HG03457 (cell line): ENCODE measurements at regions not wholly inside any gene's neighbourhood (a gene's known extent, or its start where the extent isn't known, plus 50 kb on each side); places are given as distances from the start of the nearest gene placed in this dataset.
"Not testable (repeated sequence)": the region's sequence is repeated elsewhere in the genome, so short reads cannot be mapped to it uniquely, and the experiment has no call there.

Source experiments
- ATAC-seq: cut with Tn5 transposase; IDR thresholded peaks from one replicate; pipeline ENCODE4 v1.9.1; 2021; ENCODE audit warnings: moderate number of reproducible peaks; ENCODE audit not compliant: unreplicated experiment

- not testable (repeated sequence) for ATAC-seq
Observed at GRCh38 chr2:131823058-131823457, 295.4 kb downstream of the CCDC74A start.

- not testable (repeated sequence) for ATAC-seq
Observed at GRCh38 chr2:131824986-131825385, 297.3 kb downstream of the CCDC74A start.

DNA sequence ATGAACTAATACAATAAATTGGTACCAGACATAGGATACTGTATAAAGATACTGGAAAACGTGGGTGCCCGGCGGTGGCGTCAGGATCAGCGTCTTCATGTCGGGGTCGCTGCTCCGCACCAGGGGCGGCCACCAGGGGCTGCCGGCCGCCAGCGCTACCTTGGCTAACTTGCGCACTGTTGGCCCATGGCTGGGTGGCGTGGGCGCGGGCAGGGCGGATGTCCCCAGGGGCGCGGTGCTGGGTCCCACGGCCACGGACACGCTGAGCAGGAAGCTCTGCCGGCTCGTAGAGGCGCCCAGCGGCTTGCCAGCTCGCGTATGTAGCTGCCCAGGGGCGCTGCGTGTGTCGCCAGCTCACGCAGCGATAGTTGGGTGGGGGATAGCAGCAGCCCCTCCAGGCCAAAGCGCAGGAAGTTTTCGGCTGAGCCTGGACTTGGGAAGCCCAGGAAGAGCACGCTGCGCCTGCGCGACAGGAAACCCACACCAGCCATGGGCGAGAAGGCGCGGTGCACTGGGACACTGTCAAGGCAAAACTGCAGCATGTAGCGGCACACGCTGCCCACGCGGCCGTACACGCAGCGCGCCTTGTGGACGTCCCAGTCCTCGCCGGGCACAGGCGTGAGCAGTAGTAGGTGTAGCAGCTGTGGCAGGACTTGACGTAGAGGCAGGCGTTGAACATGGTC, 299.9 kb downstream of the CCDC74A start:
- no peak for ATAC-seq

DNA sequence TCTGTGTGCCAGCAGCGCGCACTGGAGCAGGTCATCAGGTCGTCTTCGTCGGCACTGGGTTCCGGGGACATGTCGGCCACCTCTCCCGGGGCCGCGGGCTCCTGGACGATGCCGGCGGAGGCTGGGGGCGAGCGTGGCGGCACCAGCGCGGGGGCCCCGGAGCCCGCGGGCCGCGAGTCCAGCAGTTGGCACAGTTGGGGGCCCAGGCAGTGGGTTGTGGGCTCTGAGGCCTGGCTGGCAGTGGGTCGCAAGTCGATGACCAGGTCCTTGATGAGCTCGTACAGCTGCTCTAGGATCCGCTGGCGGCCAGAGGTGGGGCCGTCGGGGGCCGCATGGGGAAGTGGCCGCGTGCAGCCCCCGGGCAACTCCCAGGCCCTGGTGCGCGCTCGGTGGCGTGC, 300.5 kb downstream of the CCDC74A start:
- ATAC-seq, result no peak

DNA sequence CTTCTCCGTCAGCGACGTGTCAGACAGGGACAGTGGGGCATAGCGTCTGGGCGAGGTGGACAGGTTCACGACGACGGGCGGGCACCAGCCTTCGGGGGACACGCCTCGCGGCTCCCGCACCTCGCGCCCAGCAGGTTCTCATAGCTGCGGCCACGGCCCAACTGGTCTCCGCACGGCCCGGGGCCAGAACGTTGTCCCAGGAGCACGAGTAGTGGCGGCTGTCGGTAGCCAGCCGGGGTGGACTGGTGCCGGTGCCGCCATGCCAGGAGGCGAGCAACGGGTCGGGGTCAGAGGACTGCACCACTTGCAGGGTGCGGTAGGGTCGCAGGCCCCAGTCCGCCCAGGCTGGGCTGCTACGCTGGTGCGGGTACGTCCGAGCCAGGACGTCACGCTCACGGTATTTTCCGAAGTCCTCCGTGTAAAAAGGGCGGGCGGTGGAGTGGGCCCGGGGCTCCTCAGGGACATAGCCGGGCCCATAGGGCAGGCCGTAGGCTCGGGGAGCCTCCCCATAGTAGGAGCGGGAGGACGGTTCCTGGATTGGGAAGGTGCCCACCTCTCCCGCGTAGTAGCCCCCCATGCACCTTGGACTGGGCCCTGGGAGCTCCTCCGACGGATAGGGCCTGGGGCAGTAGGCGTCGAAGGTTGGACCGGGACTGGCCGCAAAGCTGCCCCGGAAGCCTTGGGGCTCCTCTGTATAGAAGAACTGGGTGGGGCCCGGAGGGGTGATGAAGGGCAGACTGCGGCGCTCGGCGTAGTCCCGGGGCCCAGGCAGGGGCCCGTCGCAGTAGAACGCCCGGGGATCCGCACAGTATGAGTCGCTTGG, 301.2 kb downstream of the CCDC74A start:
- ATAC-seq, result not testable (repeated sequence)

- ATAC-seq, result not testable (repeated sequence)
Observed at GRCh38 chr2:131829456-131830241, 302.0 kb downstream of the CCDC74A start.

DNA sequence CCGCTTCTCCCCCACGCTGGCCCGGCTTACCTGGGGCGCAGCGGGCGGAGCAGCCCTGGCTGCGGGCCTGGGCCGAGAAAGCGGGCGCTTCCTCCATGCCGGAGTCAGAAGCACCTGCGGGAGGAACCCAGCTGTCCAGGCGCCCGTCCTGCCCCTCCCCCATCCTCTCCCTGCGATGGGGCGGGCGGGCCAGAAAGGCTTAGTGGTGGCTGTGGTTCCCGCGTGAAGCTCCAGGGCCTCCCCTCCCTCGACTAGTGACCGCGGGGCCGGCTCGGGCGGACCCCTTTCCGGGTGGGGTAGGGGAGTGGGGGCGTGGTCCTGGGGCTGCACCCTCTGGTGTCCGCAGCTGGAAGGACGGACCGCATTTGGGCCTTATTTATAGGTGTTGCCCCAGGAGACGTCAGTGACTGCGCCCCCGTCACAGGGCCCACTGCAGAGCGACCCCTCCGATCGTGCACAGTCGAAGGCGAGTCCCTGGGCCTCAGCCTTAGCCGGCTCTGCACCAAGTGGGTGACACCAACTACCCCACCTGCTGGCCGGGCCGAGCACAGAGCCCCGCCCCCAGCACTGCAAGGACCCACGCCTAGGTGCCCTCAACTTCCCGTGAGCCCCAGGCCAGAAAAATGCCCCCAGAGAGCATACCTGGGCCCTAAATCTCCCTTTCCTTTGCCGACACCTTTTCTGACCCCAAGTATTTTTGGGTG, 302.7 kb downstream of the CCDC74A start:
- not testable (repeated sequence) for ATAC-seq

- ATAC-seq, result not testable (repeated sequence)
Observed at GRCh38 chr2:131830946-131831310, 303.2 kb downstream of the CCDC74A start.

DNA sequence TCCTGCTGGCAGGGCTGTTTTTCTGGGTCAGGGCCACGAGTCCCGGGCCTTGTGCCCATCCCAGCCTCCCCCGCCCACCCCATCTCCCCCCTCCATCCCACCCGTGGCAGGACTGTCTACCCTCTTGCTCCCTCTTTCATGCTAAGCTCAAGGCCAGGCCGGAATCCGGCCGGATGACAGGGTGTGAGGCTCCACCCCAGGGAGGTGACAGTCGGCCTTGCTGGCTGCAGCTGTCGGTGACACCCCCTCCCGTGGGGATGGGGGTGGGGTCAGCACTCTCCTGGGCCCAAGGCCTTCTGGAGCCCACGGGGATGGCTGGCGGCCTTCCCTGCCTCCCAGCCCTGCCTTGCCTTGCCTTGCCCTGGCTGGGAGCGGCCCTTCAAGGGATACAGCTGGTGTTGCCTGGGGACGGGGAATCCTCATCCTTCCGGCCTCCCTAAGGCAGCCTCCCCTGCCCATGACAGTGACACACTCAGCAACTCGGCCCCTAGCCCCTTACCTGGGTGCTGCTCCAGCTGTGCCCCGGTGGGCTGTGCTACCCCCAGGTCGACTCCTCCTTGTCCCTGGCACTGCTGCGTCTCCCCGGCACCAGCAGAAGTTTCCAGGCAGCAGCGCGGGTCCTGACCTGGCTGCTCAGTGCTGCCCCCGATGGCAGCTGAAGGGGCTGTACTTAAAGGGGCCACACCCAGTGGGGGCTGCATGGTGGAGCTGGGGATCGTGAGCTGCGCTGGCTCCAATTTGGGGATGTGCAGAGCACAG, 303.9 kb downstream of the CCDC74A start:
- not testable (repeated sequence) for ATAC-seq

- ATAC-seq, result not testable (repeated sequence)
Observed at GRCh38 chr2:131832209-131832780, 304.6 kb downstream of the CCDC74A start.

GRCh38 chr2:131832917-131833316, 305.2 kb downstream of the CCDC74A start:
- not testable (repeated sequence) for ATAC-seq

DNA sequence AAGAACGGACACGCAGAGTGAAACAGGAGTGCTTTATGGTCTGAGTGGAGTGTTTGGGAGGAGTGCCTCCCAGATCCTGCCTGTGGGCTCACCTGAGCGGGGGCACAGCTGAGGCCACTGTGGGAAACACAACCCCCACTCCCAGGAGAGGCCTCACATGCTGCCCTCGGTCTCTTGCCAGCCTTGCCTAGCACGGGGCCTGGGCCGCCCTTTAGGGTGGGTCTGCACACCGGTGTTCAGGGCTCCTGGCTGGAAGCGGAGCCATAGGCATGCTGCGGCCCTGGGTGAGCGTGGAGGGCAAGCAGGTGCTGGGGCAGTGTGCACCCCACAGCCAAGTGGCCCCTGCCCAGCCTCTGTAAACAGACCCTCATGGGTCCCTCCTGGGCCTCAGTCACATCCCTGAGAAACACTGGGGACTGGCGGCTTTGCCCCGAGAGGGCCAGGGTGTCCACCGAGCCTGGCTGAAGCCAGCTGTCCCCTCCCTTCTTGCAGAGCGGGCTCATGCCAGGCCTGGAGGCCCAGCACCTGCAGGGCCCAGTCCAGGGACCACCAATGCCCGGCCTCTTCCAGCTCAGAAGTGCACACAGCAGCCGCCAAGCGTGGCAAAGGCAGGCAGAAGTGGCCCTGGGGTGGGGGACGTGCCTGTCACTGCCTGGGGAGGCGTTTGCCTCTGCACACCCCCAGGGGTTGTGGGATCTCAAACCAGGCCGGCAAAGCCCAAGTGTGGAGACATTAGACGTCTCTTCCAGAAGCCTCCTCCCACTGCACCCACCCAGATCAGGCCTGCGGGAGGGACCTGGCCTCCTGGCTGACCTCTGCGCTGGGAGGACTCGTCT, 305.9 kb downstream of the CCDC74A start:
- not testable (repeated sequence) for ATAC-seq

- ATAC-seq, result not testable (repeated sequence)
Observed at GRCh38 chr2:131834203-131835020, 306.7 kb downstream of the CCDC74A start.

DNA sequence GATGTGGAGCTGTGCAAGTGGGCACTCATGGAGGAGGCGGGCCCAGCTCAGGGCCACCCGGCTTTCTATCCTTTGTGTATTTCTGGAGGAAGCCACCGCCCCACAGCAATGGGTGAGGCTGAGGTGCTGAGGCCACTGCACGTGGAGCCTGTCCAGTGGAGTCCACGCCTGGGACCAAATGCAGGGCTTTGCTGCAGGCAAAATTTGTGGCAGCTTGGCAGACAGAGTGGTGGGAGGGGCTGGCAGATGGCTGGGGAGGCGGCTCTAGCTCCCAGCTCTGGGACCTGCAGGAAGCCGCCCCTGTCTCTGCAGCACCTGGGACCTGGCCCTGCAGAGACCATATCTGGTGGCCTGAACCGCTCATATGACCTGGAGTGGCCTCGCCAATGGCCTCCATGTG, 307.3 kb downstream of the CCDC74A start:
- ATAC-seq, result not testable (repeated sequence)

DNA sequence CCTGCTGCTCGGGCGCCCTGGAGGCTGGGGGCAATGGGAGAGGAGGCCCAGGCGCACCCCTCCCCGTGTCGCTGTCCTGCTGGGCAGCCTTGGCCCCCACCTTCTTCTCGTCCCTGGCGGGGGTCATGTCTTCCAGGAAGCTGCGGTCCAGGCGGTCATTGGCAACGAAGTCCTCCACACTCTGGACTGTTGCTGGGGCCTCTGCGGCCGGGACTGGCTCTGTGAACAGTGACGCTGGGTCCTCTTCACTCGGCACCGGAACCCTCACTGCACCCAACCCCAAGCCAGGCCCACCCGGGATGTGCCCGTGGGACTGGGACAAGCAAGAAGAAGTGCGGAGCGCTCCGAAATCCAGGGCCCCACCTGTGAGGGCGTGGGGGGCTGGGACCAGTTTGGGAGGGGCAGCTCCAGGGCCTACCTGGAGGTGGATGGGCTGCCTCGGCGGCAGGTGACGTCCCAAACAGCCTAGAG, 308.0 kb downstream of the CCDC74A start:
- no peak for ATAC-seq

- not testable (repeated sequence) for ATAC-seq
Observed at GRCh38 chr2:131836116-131836515, 308.4 kb downstream of the CCDC74A start.

GRCh38 chr2:131844044-131844443, 316.4 kb downstream of the CCDC74A start:
- ATAC-seq, result not testable (repeated sequence)

DNA sequence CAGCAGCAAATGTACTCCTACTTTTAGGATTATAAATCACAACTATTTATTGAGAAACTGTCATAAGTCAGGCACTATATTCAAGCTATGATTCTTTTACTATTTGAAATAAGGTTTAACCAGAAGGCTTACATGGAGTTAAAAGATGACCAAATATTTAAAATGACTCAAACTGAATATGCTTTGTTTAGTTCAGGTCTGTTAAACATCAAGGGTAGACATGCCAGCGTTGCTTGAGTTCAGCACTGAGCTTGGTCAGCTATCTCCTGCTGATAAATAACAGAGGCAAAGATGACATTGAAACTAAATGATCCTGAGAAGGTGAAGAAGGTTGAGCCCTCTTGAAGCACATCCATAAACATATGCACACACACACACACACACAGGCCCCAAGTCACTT, 305.6 kb downstream of the ANKRD30BL start:
- ATAC-seq, result not testable (repeated sequence)
